HG03025 (cell line): ENCODE measurements at regions not wholly inside any gene's neighbourhood (a gene's known extent, or its start where the extent isn't known, plus 50 kb on each side); places are given as distances from the start of the nearest gene placed in this dataset.

Source experiments
- ATAC-seq: cut with Tn5 transposase; IDR thresholded peaks from one replicate; pipeline ENCODE4 v1.9.1; 2021; ENCODE audit warnings: mild to moderate bottlenecking, moderate library complexity; ENCODE audit not compliant: unreplicated experiment, low FRiP score

DNA sequence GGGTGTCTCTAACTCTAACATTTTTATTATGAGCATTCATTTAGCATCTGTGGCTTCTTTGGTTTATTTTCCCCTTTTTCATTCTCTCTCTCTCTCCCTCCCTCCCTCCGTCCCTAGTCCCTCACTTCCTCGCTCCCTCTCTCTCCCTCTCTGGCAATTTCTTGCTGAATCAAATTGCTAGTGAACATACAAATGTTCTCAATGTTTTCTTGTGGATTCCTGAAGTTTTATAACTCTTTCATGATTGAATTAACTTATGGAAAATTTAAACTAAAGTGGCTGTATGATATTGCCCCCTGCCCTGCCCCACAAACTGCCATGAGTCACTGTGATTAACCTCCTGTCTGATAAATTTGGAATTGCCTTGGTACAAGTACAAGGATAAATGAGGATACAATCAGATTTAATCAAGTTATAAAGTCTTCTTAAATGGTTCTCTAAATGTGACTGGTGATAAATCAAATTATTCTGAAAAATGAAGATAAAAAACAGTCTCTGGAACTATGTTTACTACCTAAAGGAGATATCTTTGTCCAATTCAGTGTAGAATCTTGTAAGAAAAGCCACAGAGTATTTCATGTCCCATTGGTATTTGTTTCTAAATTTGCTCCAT lies 143.0 kb upstream of the PDGFD start:
- ATAC-seq, result no peak

DNA sequence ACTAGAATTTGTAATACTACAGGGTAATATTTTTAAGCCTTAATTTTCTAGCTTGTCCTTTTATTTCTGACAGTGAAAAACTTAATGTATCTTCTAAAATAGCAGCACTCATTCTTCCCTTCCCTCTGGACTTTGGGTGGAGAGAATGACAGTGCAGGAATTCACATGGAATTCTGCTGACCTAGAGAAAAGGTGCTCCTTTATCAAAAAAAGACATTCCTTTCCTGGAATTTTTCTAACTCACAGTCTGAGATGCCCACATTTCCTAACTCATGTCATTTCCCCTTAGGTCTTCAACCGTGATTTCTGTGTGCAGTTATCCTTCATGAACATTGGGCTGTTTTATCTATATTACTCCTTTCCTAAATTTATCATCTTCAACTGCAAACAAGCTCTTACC lies 137.8 kb upstream of the PDGFD start:
- ATAC-seq, result no peak

DNA sequence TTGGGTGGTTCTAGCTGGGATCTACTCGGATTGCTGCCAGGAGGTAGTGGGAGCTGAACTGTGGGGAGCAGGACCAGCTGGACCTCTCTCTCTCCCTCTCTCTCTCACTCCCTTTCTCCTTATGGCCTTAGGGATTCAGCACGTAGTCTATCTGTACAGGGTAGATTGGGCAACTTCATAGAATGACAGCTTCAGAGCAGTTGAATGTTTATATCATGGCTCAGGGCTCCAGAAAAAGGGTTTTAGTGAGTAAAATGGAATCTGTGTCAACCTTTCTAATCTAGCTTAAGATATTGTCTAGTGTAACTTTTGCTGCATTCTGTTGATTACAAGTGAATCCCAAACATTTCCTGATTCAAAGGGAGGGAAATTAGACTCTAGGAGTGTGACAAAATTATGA lies 127.7 kb upstream of the PDGFD start:
- ATAC-seq, result no peak

DNA sequence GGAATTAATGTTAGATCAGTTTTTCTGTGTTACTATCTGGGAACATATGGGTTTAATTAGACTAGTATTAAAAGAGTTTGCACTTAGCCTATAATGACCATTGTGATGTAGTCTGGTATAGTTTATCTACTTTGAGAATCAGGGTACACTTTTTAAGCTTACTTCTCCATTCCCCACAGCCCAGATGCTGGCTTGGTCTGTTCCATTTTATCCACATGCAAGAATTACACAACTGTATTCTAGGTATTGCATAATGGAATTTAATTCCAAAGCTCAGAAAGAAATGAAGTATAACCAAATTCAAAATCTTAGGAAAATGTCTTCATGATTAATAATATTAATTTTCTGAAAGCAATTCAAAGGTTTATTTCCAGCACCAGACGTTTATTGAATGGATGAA lies 122.2 kb upstream of the PDGFD start:
- no peak for ATAC-seq

DNA sequence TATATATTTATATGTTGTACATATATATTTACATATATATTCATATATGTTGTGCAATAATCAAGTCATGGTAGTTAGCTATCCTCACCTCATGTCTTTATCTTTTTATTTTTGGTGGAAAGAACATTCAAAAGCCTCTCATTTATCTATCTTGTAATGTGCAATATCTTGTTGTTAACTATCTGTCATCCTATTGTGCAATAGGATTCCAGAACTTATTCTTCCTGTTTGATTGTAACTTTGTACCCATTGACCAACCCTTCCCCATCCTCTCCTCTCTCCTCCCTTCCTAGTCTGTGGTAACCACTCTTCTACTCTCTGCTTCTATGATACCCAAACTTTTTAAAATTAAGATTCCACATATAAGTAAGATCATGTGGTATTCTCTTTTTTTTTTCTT lies 115.6 kb upstream of the PDGFD start:
- ATAC-seq, result no peak

DNA sequence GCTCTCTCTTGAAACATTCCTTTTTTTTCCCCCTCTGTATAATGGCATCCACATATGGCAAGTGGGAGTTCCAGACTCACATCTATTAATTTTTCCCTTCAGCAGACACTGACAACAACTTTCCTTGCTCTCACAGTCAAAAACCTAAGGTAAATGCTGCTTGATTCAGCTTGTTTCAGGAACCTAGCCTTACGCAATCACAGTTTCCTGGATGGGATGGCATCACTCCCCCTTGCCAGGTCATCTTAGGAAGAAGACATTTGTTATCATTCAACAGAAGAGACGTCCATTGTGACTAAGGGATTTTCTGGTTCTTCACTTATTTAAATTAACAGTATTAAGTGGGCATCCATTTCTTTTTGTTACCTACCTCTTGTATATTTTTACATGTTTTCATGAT lies 112.0 kb upstream of the PDGFD start:
- ATAC-seq, result no peak

DNA sequence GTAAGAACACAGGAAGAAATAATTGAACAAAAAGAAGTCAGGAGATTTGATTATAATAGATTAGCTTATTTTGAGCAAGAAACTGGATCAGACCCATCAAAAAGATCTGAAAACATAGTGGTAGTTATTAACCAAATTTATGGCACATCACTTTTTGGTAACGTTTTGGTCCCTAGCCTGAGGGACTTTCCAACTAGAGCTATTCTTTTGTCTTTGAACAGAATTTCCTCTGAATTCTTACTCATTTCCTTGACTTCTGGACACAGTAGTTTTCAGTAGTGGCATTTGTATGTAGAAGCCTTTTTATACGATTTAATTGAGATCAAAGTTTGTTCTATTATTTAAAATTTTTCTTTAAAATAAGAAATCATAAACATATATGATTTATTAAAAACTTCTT lies 96.5 kb upstream of the PDGFD start:
- no peak for ATAC-seq

DNA sequence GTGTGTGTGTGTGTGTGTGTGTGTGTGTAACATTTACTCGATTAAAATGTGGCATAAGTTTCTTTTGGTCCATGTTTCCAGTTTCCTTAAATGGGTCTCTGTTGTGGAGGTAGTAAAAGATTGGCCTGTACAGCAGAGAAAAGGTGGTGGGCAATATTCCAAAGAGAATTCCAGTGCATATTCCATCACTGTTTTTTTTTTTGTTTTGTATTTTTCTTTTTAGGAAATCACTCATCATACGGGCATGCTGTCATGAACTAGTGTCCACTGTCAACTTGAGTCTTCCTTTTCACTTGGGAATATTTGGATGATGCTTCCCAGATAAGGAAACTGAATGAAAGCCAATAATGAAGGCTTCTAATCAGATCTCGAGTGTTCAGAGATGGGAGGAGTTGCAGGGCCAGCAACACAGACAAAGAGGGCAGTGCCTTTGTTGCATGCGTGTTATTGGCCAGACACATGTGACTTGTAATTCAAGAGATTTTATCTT lies 95.2 kb upstream of the PDGFD start:
- ATAC-seq, result no peak

DNA sequence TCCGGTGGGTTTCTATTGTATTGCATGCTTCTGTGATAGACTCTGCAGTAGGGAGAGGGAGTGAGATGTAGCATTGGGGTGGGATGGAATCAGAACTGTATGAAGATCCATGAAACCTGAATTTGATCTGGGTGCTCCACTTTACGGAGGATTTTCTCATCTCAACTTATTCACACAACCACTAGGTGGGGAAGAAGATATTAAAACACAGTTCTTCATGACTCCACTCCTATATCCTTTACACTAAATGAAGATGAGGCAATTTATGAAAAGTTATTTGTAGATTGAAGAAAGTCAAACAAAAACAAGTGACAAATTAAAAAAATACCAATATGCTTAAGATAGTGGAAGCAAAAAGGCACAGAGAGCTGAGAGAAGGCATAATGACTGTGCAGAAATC lies 92.6 kb upstream of the PDGFD start:
- no peak for ATAC-seq

DNA sequence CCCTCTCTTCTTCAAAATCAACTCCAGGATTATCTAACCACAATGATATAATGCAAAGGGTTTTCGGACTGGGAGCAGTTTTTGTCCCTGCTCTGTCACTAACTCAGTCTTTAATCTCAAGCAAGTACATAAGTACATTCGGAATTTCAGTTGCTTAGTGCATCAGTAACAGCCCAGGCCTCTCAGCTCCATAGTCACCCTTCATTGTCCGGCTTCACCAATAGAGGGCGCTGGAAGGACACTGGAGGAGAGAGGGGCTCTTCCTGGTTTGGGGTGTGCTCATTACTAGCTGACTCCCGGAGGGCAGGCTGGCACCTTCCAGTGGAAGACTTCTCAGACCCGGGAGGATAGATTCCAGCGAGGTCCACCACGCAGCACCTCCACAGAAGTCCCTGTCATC lies 90.4 kb upstream of the PDGFD start:
- ATAC-seq, result peak; percentile 87

DNA sequence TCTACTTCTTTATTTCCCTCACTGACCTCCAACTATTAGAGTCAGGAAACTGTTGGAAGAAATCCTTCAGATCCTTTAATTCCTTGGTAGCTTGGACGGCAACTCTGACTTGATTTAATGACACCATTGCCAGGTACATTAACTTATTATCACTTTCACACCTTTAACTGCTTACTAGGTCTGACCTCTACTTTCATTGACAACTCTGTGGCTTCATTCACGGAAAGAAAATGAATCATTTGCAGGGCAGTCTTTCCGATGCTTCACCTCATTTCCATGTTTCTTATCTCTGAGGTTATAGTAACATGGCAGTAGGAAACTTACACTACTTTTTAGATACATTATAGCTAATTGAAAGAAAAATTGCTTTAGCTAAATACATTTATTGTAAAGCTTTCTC lies 82.6 kb upstream of the PDGFD start:
- ATAC-seq, result no peak

DNA sequence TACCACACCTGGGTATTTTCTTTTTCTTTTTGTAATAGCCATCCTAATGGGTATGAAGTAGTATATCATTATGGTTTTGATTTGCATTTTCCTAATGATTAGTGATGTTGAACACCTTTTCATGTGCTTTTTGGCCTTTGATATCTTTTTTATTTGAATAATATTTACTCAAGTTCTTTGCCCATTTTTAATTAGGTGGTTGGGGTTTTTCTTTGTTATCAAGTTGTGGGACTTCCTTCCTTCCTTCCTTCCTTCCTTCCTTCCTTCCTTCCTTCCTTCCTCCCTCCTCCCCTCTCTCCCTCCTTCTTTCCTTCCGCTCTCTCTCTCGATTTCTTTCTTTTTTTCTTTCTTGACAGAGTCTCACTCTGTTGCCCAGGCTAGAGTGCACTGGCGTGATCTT lies 75.0 kb upstream of the PDGFD start:
- no peak for ATAC-seq

DNA sequence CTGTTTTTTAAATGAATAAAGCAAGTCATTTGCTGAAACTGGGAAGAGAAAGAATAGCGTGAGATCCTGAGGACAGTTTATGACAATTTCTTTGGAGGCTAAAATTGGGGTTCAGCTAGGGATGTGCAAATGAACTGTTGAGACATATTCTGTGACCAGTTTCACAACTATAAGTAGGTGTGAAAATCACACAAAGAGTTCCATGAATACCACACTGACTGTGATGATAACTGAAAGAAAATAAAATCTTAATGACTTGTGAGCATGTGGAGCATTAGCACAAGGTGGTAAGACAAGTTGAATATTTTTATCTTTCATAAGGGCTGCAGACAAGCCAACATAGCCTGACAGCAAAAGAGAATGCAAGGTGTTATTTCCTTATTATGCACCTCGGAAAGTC lies 61.1 kb upstream of the PDGFD start:
- ATAC-seq, result no peak

DNA sequence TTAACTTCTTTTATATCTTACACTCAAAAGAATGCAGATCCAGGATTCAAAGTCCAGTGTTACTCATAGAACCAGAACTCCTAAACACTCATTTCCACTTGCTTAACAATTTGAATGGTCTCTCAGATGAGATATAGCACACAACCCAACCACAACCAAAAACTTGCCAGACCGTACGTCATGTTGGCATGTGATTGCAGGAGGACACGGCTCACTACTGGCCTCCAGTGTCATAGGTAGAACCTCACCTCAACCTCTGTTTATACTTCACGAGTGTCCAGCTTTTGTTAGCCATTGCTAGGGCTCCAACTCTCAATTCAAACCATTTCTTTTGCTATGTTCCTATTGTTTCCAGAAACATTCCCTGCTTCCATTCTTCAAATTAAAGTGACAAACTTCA lies 58.5 kb upstream of the PDGFD start:
- ATAC-seq, result no peak

DNA sequence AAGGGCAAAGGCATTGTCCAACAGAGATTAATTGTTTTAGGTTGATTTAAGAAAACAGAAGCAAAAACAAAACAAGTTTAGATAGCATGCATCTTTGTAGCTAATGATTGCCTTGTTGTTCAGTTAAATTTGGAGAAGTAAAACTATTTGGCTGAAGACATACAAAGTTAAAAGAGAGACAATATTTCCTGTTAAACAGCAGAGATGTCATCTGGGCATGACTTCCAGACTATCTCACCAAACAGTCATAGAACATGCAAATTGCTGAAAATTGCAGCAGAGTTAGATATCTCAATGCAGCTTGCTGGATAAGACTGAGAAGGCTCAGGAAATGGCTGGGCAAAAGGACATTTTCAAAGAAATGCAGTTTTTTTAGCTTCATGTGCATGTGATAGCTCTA lies 57.5 kb upstream of the PDGFD start:
- ATAC-seq, result no peak

DNA sequence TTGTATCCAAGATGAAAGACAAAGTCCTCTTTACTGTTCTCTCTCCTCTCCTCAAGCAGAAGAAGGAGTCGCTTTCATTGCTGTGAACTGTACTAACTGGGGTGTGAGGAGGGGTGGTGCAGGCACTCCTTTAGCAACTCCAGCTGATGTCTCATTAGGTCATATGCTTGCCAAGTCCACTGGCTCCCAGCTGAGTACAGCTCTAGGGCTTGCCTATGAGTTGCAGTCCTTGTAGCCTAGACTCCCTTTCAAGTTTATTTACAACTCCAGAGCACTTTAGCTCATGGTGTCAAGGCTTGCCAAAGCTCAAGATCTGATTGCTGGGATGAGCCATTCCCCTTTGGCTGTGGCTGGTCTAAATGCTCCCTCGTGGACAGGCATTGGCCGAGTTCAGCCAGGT lies 55.1 kb upstream of the PDGFD start:
- no peak for ATAC-seq

DNA sequence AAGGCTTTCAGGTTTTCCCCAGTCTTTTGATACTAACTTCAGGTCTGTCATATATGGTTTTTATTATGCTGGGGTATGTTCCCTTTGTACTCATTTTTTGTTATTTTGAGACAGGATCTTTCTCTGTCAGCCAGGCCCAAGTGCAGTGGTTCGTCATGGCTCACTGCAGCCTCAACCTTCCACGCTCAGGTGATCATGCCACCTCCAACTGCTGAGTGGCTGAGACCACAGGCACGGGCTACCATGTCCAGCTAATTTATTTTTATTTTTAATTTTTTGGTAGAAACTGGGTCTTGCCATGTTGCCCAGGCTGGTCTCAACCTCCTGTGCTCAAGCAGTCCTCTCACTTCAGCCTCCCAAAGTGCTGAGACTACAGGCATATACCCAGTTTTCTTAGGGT lies 50.6 kb upstream of the PDGFD start:
- no peak for ATAC-seq
